Osteoblast (primary cell): ENCODE measurements at regions not wholly inside any gene's neighbourhood (a gene's known extent, or its start where the extent isn't known, plus 50 kb on each side); places are given as distances from the start of the nearest gene placed in this dataset.

Experiments
- DNase-seq: peaks from one replicate; pipeline ENCODE4 v3.0.0; 2011; ENCODE audit warnings: low spot score, mixed read lengths; ENCODE audit not compliant: insufficient read length; ENCODE audit errors: missing footprints
- H2AFZ ChIP-seq: 2 replicates; pipeline ENCODE4 v1.6.0; 2011; ENCODE audit warnings: mild to moderate bottlenecking, low read length
- H3K27ac ChIP-seq: 2 replicates; pipeline ENCODE4 v1.5.1; 2011; ENCODE audit warnings: mild to moderate bottlenecking, low read depth, low read length, moderate library complexity
- H3K27me3 ChIP-seq: 2 replicates; pipeline ENCODE4 v1.6.0; 2012; ENCODE audit warnings: mild to moderate bottlenecking, control low read depth, inconsistent platforms, low read length, moderate library complexity; ENCODE audit not compliant: insufficient read depth
- H3K36me3 ChIP-seq: 2 replicates; pipeline ENCODE4 v1.5.1; 2011; ENCODE audit warnings: mild to moderate bottlenecking, low read length, control low read depth, moderate library complexity; ENCODE audit not compliant: insufficient read depth
- H3K4me1 ChIP-seq: 2 replicates; pipeline ENCODE4 v1.5.1; 2011; ENCODE audit warnings: mild to moderate bottlenecking, low read length, control low read depth, moderate library complexity; ENCODE audit not compliant: insufficient read depth
- H3K4me2 ChIP-seq: 2 replicates; pipeline ENCODE4 v1.6.0; 2011; ENCODE audit warnings: mild to moderate bottlenecking, low read length; ENCODE audit not compliant: insufficient read depth
- H3K4me3 ChIP-seq: fragments of 200-600 bp; sonication (generic); 3 replicates; pipeline ENCODE4 v1.5.1; 2012; ENCODE audit warnings: mild to moderate bottlenecking, low read length, inconsistent platforms; ENCODE audit not compliant: insufficient read depth
- H3K79me2 ChIP-seq: 2 replicates; pipeline ENCODE4 v1.6.0; 2012; ENCODE audit warnings: mild to moderate bottlenecking, low read length, control low read depth, inconsistent platforms; ENCODE audit not compliant: insufficient read depth
- H3K9me3 ChIP-seq: 2 replicates; pipeline ENCODE4 v1.5.1; 2011; ENCODE audit warnings: low read depth, low read length, control low read depth
- H4K20me1 ChIP-seq: 2 replicates; pipeline ENCODE4 v1.6.0; 2012; ENCODE audit warnings: mild to moderate bottlenecking, low read length, control low read depth; ENCODE audit not compliant: insufficient read depth
- TF ChIP-seq, protein P1 (sequence below): IDR thresholded peaks from 2 replicates; pipeline ENCODE4 v1.5.1; 2011; ENCODE audit warnings: mild to moderate bottlenecking, low read depth, low read length, moderate library complexity; ENCODE audit errors: extremely low read depth

DNA sequence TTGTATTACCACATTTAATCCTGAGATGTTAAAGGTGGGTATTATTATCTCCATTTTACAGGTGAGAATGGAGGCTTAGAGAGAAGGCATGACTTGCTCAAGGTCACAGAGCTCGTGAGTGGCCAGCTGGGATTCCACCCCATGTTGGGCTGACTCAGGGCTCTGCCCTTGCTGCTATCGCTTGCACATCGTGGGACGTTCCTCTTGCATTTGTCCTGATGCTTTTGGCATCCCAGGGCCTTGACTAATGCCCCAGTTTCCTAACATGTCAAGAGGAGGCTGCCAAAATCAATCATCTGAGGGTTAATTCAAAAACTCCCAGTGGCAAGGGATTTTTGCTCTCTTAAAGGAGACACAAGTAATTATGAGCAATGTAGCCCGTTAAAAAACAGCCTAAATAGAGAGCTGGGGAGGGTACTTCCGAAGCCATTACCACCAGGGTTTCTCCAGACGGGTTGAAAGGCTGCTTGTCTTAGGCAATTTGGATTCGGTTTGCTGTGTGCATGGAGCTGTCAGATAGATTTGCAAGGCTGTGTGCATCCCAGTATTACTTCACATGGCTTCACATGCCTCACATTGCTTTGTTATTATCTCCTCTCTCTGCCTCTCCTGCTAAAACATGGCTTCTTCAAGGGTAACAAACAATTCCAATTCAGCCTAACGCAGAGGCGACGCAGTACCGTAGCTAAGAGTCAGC lies 347.4 kb downstream of the DRD1 start:
- Histone ChIP-seq H3K36me3 (no peaks in the 10 kb centered on the region), H3K27ac (no peak overlapping the region), H2AFZ (no peak overlapping the region), H3K79me2 (no peaks in the 10 kb centered on the region), H3K4me2 (no peak overlapping the region), H3K4me3 (no peak overlapping the region), H3K27me3 (no peaks in the 10 kb centered on the region), H3K9me3 (no peaks in the 10 kb centered on the region), H4K20me1 (no peaks in the 10 kb centered on the region), H3K4me1 (no peaks in the 10 kb centered on the region)
- no peak for DNase-seq
- TF ChIP-seq, protein P1, sequence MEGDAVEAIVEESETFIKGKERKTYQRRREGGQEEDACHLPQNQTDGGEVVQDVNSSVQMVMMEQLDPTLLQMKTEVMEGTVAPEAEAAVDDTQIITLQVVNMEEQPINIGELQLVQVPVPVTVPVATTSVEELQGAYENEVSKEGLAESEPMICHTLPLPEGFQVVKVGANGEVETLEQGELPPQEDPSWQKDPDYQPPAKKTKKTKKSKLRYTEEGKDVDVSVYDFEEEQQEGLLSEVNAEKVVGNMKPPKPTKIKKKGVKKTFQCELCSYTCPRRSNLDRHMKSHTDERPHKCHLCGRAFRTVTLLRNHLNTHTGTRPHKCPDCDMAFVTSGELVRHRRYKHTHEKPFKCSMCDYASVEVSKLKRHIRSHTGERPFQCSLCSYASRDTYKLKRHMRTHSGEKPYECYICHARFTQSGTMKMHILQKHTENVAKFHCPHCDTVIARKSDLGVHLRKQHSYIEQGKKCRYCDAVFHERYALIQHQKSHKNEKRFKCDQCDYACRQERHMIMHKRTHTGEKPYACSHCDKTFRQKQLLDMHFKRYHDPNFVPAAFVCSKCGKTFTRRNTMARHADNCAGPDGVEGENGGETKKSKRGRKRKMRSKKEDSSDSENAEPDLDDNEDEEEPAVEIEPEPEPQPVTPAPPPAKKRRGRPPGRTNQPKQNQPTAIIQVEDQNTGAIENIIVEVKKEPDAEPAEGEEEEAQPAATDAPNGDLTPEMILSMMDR: no peak

DNA sequence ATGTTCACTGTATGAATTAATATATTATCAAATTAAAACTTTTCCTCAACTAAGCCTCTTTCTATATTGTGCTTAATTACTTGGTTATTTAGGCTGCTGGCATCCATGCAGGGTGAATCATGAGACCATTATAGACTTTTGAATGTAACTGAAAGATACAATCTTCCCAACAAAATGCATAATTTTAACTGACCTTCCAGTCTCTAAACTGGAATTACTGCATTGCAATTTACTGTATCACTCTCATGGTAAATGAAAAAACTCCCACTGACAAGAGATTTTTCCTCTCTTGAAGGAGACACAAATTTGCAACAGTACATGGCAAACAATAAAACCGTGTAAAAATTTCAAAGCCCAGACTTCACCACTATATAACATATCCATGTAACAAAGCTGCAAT lies 349.5 kb downstream of the DRD1 start:
- H3K27ac ChIP-seq: no peak overlapping the region
- no peaks in the 10 kb centered on the region for H3K27me3 ChIP-seq
- H3K9me3 ChIP-seq: no peaks in the 10 kb centered on the region
- H3K79me2 ChIP-seq: no peaks in the 10 kb centered on the region
- H4K20me1 ChIP-seq: no peaks in the 10 kb centered on the region
- H3K4me1 ChIP-seq: no peaks in the 10 kb centered on the region
- TF ChIP-seq, protein P1: no peak
- no peak for DNase-seq
- H3K4me3 ChIP-seq: no peak overlapping the region
- H3K4me2 ChIP-seq: no peak overlapping the region
- no peak overlapping the region for H2AFZ ChIP-seq
- no peaks in the 10 kb centered on the region for H3K36me3 ChIP-seq

- TF ChIP-seq, protein P1: no peak
- Histone ChIP-seq H3K36me3 (no peaks in the 10 kb centered on the region), H3K79me2 (no peaks in the 10 kb centered on the region), H3K4me3 (no peak overlapping the region), H3K4me2 (no peak overlapping the region), H2AFZ (no peak overlapping the region), H3K27me3 (no peaks in the 10 kb centered on the region), H3K9me3 (no peaks in the 10 kb centered on the region), H3K4me1 (no peaks in the 10 kb centered on the region), H3K27ac (no peak overlapping the region), H4K20me1 (no peaks in the 10 kb centered on the region)
- no peak for DNase-seq
These were observed 351.3 kb downstream of the DRD1 start for GRCh38 chr5:175092691-175093090.

GRCh38 chr5:175088963-175089362 lies 355.0 kb downstream of the DRD1 start:
- no peak for DNase-seq
- Histone ChIP-seq H3K79me2 (no peaks in the 10 kb centered on the region), H3K36me3 (no peaks in the 10 kb centered on the region), H4K20me1 (no peaks in the 10 kb centered on the region), H3K4me2 (no peak overlapping the region), H3K27me3 (no peaks in the 10 kb centered on the region), H3K27ac (no peak overlapping the region), H3K9me3 (no peaks in the 10 kb centered on the region), H2AFZ (no peak overlapping the region), H3K4me1 (no peaks in the 10 kb centered on the region), H3K4me3 (no peak overlapping the region)
- TF ChIP-seq, protein P1: no peak
